ENCODE measurements at regions not wholly inside any gene's neighbourhood (a gene's known extent, or its start where the extent isn't known, plus 50 kb on each side); places are given as distances from the start of the nearest gene placed in this dataset.

- no peak for TF ChIP-seq CTCF (IDR thresholded peaks at IDR 0.05)
- no peak for TF ChIP-seq ZFX (IDR thresholded peaks at IDR 0.05; ENCODE audit: borderline replicate concordance)
These were observed 324.6 kb upstream of the NR2F2 start for GRCh38 chr15:96005906-96006305.

Measured in 22Rv1 (cell line).